HG03520 (cell line): ENCODE measurements at regions not wholly inside any gene's neighbourhood (a gene's known extent, or its start where the extent isn't known, plus 50 kb on each side); places are given as distances from the start of the nearest gene placed in this dataset.
"Not testable (repeated sequence)": the region's sequence is repeated elsewhere in the genome, so short reads cannot be mapped to it uniquely, and the experiment has no call there.

Source experiments
- ATAC-seq: cut with Tn5 transposase; IDR thresholded peaks from one replicate; pipeline ENCODE4 v1.9.1; 2021; ENCODE audit warnings: mild to moderate bottlenecking, moderate library complexity; ENCODE audit not compliant: unreplicated experiment

- ATAC-seq = no peak
Observed at GRCh38 chr2:22970284-22970975, 414.5 kb upstream of the KLHL29 start.

GRCh38 chr2:22970991-22971390, 414.0 kb upstream of the KLHL29 start:
- no peak for ATAC-seq

- ATAC-seq = no peak
Observed at GRCh38 chr2:22981785-22982184, 403.2 kb upstream of the KLHL29 start.

GRCh38 chr2:22984152-22984551, 400.8 kb upstream of the KLHL29 start:
- not testable (repeated sequence) for ATAC-seq

GRCh38 chr2:22990246-22990645, 394.7 kb upstream of the KLHL29 start:
- no peak for ATAC-seq

- no peak for ATAC-seq
Observed at GRCh38 chr2:22991844-22992243, 393.1 kb upstream of the KLHL29 start.

- ATAC-seq = no peak
Observed at GRCh38 chr2:22992441-22992840, 392.5 kb upstream of the KLHL29 start.

GRCh38 chr2:22993250-22993649, 391.7 kb upstream of the KLHL29 start:
- no peak for ATAC-seq

GRCh38 chr2:22995576-22995975, 389.4 kb upstream of the KLHL29 start:
- no peak for ATAC-seq

- no peak for ATAC-seq
Observed at GRCh38 chr2:22996911-22997310, 388.1 kb upstream of the KLHL29 start.

- ATAC-seq = no peak
Observed at GRCh38 chr2:22998359-22998758, 386.6 kb upstream of the KLHL29 start.

GRCh38 chr2:22999951-23000350, 385.0 kb upstream of the KLHL29 start:
- no peak for ATAC-seq

- ATAC-seq = no peak
Observed at GRCh38 chr2:23002234-23002633, 382.7 kb upstream of the KLHL29 start.

GRCh38 chr2:23005469-23005868, 379.5 kb upstream of the KLHL29 start:
- no peak for ATAC-seq

- ATAC-seq = no peak
Observed at GRCh38 chr2:23007631-23008235, 377.2 kb upstream of the KLHL29 start.

- no peak for ATAC-seq
Observed at GRCh38 chr2:23008440-23008839, 376.5 kb upstream of the KLHL29 start.

GRCh38 chr2:23008951-23009350, 376.0 kb upstream of the KLHL29 start:
- ATAC-seq = no peak

GRCh38 chr2:23009545-23010149, 375.3 kb upstream of the KLHL29 start:
- ATAC-seq = no peak

- ATAC-seq = no peak
Observed at GRCh38 chr2:23012499-23012898, 372.5 kb upstream of the KLHL29 start.

- no peak for ATAC-seq
Observed at GRCh38 chr2:23015651-23016200, 369.3 kb upstream of the KLHL29 start.

- ATAC-seq = no peak
Observed at GRCh38 chr2:23019476-23019875, 365.5 kb upstream of the KLHL29 start.

GRCh38 chr2:23020659-23021058, 364.3 kb upstream of the KLHL29 start:
- ATAC-seq = no peak
